Stomach (tissue), 4 donors: ENCODE measurements at regions not wholly inside any gene's neighbourhood (a gene's known extent, or its start where the extent isn't known, plus 50 kb on each side); places are given as distances from the start of the nearest gene placed in this dataset.

Source experiments
- POLR2A ChIP-seq, 4 donors: fragments of 450-650 bp; IDR thresholded peaks; one replicate each; pipeline ENCODE4 v1.6.1; 2016; ENCODE audit warnings: antibody characterized with exemption in 4 of 4, control low read depth in 2 of 4, mild to moderate bottlenecking in 1 of 4, moderate library complexity in 1 of 4
- TF ChIP-seq, protein P1 (sequence below), 7 experiments: fragments of 450-650 bp in 4 of 7; fragments of 200-600 bp in 3 of 7; sonication (generic) in 3 of 7; IDR thresholded peaks; one replicate each; pipeline ENCODE4 v1.5.1; 2016 to 2019; ENCODE audit warnings: antibody characterized with exemption in 7 of 7, control low read depth in 2 of 7, mild to moderate bottlenecking in 1 of 7

DNA sequence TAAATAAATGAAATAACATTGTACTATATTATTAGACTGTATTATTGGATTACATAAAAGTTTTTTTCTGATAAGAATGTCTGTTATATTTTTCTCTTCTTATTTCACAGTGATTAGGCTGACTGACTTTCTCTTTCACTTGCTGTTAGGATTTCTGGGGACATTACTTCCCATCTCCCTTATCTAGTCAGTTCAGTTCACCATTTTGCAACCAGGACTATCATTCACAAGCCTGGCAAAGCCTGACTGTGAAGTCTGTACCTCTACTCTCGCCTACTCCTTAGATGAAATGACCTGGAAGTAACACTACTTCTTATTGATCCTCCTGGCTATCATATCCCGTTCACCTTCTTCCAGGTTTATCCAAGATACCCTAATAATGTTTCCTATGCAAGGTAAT lies 676.6 kb downstream of the USP25 start:
- TF ChIP-seq, protein P1, sequence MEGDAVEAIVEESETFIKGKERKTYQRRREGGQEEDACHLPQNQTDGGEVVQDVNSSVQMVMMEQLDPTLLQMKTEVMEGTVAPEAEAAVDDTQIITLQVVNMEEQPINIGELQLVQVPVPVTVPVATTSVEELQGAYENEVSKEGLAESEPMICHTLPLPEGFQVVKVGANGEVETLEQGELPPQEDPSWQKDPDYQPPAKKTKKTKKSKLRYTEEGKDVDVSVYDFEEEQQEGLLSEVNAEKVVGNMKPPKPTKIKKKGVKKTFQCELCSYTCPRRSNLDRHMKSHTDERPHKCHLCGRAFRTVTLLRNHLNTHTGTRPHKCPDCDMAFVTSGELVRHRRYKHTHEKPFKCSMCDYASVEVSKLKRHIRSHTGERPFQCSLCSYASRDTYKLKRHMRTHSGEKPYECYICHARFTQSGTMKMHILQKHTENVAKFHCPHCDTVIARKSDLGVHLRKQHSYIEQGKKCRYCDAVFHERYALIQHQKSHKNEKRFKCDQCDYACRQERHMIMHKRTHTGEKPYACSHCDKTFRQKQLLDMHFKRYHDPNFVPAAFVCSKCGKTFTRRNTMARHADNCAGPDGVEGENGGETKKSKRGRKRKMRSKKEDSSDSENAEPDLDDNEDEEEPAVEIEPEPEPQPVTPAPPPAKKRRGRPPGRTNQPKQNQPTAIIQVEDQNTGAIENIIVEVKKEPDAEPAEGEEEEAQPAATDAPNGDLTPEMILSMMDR (IDR thresholded peaks at IDR 0.05), result no peak
- no peak for TF ChIP-seq POLR2A (IDR thresholded peaks at IDR 0.05)
